ENCODE measurements at regions not wholly inside any gene's neighbourhood (a gene's known extent, or its start where the extent isn't known, plus 50 kb on each side); places are given as distances from the start of the nearest gene placed in this dataset.

- no peak for ATAC-seq (ENCODE audit: low FRiP score)
- no peak for DNase-seq (ENCODE audit: low spot score)
- no peak for TF ChIP-seq CTCF (IDR thresholded peaks at IDR 0.05)
Observed at GRCh38 chr6:134481966-134482365, 164.1 kb upstream of the SGK1 start.

- ATAC-seq (ENCODE audit: low FRiP score): no peak
Observed at GRCh38 chr6:134480593-134480992, 162.7 kb upstream of the SGK1 start.

GRCh38 chr6:134478764-134479399 lies 161.0 kb upstream of the SGK1 start:
- ATAC-seq (ENCODE audit: low FRiP score): no peak
- no peak for TF ChIP-seq CTCF (IDR thresholded peaks at IDR 0.05)
- no peak for DNase-seq (ENCODE audit: low spot score)

More at GRCh38 chr6:134480593-134480992, 162.7 kb upstream of the SGK1 start:
- no peak for DNase-seq (ENCODE audit: low spot score)
- TF ChIP-seq CTCF (IDR thresholded peaks at IDR 0.05): no peak

GRCh38 chr6:134477991-134478635 lies 160.2 kb upstream of the SGK1 start:
- no peak for TF ChIP-seq CTCF (IDR thresholded peaks at IDR 0.05)
- DNase-seq (ENCODE audit: low spot score) (no peak), ATAC-seq (ENCODE audit: low FRiP score) (no peak)

- ATAC-seq (ENCODE audit: low FRiP score) (no peak), DNase-seq (ENCODE audit: low spot score) (no peak)
- no peak for TF ChIP-seq CTCF (IDR thresholded peaks at IDR 0.05)
Observed at GRCh38 chr6:134474955-134475354, 157.0 kb upstream of the SGK1 start.

GRCh38 chr6:134472661-134473060 lies 154.7 kb upstream of the SGK1 start:
- ATAC-seq (ENCODE audit: low FRiP score) (no peak), DNase-seq (ENCODE audit: low spot score) (no peak)
- TF ChIP-seq CTCF (IDR thresholded peaks at IDR 0.05): no peak

GRCh38 chr6:134472046-134472445 lies 154.1 kb upstream of the SGK1 start:
- DNase-seq (ENCODE audit: low spot score) (no peak), ATAC-seq (ENCODE audit: low FRiP score) (no peak)
- TF ChIP-seq CTCF (IDR thresholded peaks at IDR 0.05): no peak
